SK-N-SH (cell line): ENCODE measurements at regions not wholly inside any gene's neighbourhood (a gene's known extent, or its start where the extent isn't known, plus 50 kb on each side); places are given as distances from the start of the nearest gene placed in this dataset.

Source experiments
- CTCF ChIA-PET: fragments of 300-600, 350-600 bp; formaldehyde crosslinking; extraction: SDS; loops from one replicate; lab custom pipeline; 2021; lab: Yijun Ruan, JAX
- POLR2A ChIA-PET: fragments of 350-600 bp; sonication (Branson Sonifier 250); formaldehyde crosslinking; extraction: SDS; loops from one replicate; lab custom pipeline; 2020; ENCODE audit warnings: antibody characterized with exemption, inconsistent platforms; lab: Yijun Ruan, JAX
- DNase-seq: peaks from one replicate; pipeline ENCODE4 v3.0.0; 2012
- H2AFZ ChIP-seq: fragments of 200-600 bp; sonication (generic); 2 replicates; pipeline ENCODE4 v1.8.1; 2016; ENCODE audit warnings: antibody characterized with exemption, mild to moderate bottlenecking, low read depth
- H3F3A ChIP-seq: fragments of 200-600 bp; sonication (generic); replicated peaks from 2 replicates; pipeline ENCODE3; 2016; ENCODE audit warnings: antibody characterized with exemption, mild to moderate bottlenecking; ENCODE audit not compliant: insufficient read depth
- H3K27ac ChIP-seq, 2 experiments: fragments of 200-500 bp in 1 of 2; fragments of 200-600 bp in 1 of 2; sonication (Bioruptor generic) in 1 of 2; sonication (generic), shearing (Covaris generic) in 1 of 2; 2 replicates each; pipeline versions ENCODE4 v1.5.1 to v1.6.1; 2014 to 2016; ENCODE audit warnings: low read depth in 2 of 2, inconsistent platforms in 1 of 2, low read length in 1 of 2, mild to moderate bottlenecking in 1 of 2, mixed read lengths in 1 of 2
- H3K27me3 ChIP-seq: fragments of 200-600 bp; sonication (generic), shearing (Covaris generic); 2 replicates; pipeline ENCODE4 v1.6.1; 2016; ENCODE audit warnings: mixed run types; ENCODE audit not compliant: insufficient read depth
- H3K36me3 ChIP-seq, 2 experiments: fragments of 200-500 bp in 1 of 2; fragments of 200-600 bp in 1 of 2; sonication (Bioruptor generic) in 1 of 2; sonication (generic) in 1 of 2; replicated peaks in 1 of 2; 2 replicates each; pipeline versions ENCODE3 to v1.5.1; 2014 to 2016; ENCODE audit warnings: low read length in 1 of 2, mild to moderate bottlenecking in 1 of 2; ENCODE audit not compliant: insufficient read depth in 2 of 2, control insufficient read depth in 1 of 2
- H3K4me1 ChIP-seq, 2 experiments: fragments of 200-500 bp in 1 of 2; fragments of 200-600 bp in 1 of 2; sonication (Bioruptor generic) in 1 of 2; sonication (generic), shearing (Covaris generic) in 1 of 2; 2 replicates each; pipeline versions ENCODE4 v1.5.1 to v1.6.1; 2014 to 2016; ENCODE audit warnings: low read depth in 1 of 2, low read length in 1 of 2, mixed run types in 1 of 2; ENCODE audit not compliant: insufficient read depth in 2 of 2, control insufficient read depth in 1 of 2
- H3K4me2 ChIP-seq: fragments of 200-600 bp; sonication (generic), shearing (Covaris generic); 2 replicates; pipeline ENCODE4 v1.6.1; 2017; ENCODE audit warnings: mixed run types
- H3K4me3 ChIP-seq, 2 experiments: fragments of 200-500 bp in 1 of 2; fragments of 200-600 bp in 1 of 2; sonication (Bioruptor generic) in 1 of 2; sonication (generic), shearing (Covaris generic) in 1 of 2; 2 replicates each; pipeline versions ENCODE4 v1.5.1 to v1.8.1; 2014 to 2016; ENCODE audit warnings: low read depth in 2 of 2, inconsistent platforms in 1 of 2, low read length in 1 of 2, mild to moderate bottlenecking in 1 of 2, mixed read lengths in 1 of 2, moderate library complexity in 1 of 2
- H3K79me2 ChIP-seq: fragments of 200-600 bp; sonication (generic); 2 replicates; pipeline ENCODE4 v1.8.1; 2017; ENCODE audit warnings: mild to moderate bottlenecking; ENCODE audit not compliant: insufficient read depth
- H3K9ac ChIP-seq: fragments of 200-600 bp; sonication (generic); 2 replicates; pipeline ENCODE4 v1.6.1; 2017; ENCODE audit warnings: mixed run types
- H3K9me2 ChIP-seq: fragments of 200-600 bp; sonication (generic); 2 replicates; pipeline ENCODE4 v1.6.1; 2017; ENCODE audit warnings: mixed run types
- H3K9me3 ChIP-seq: fragments of 200-600 bp; sonication (generic); 2 replicates; pipeline ENCODE4 v1.6.1; 2017; ENCODE audit warnings: mixed run types, mild to moderate bottlenecking, moderate library complexity
- H4K20me1 ChIP-seq: fragments of 200-600 bp; sonication (generic); 2 replicates; pipeline ENCODE4 v1.6.1; 2017; ENCODE audit warnings: mild to moderate bottlenecking, mixed run types; ENCODE audit not compliant: insufficient read depth
- EP300 ChIP-seq, 2 experiments: IDR thresholded peaks; 2 replicates each; pipeline versions ENCODE4 v1.4.0 to v1.6.1; 2012; ENCODE audit warnings: borderline replicate concordance in 1 of 2, low read depth in 1 of 2, low read length in 1 of 2
- FOSL2 ChIP-seq: IDR thresholded peaks from 2 replicates; pipeline ENCODE4 v1.4.0; 2012; ENCODE audit warnings: low read depth, mild to moderate bottlenecking, moderate library complexity, borderline replicate concordance
- FOXM1 ChIP-seq: IDR thresholded peaks from 2 replicates; pipeline ENCODE4 v1.4.0; 2012; ENCODE audit warnings: low read depth, mild to moderate bottlenecking
- GABPA ChIP-seq: IDR thresholded peaks from 2 replicates; pipeline ENCODE4 v1.4.0; 2012; ENCODE audit warnings: low read depth, mild to moderate bottlenecking
- MXI1 ChIP-seq: IDR thresholded peaks from 2 replicates; pipeline ENCODE4 v1.6.1; 2012; ENCODE audit warnings: mild to moderate bottlenecking, low read depth, low read length, improper control_type of control experiment
- NFIC ChIP-seq: IDR thresholded peaks from 2 replicates; pipeline ENCODE4 v1.4.0; 2012; ENCODE audit warnings: borderline replicate concordance
- RAD21 ChIP-seq: IDR thresholded peaks from 2 replicates; pipeline ENCODE4 v1.6.1; 2012; ENCODE audit warnings: mild to moderate bottlenecking, low read length
- RCOR1 ChIP-seq: fragments of 150-350 bp; IDR thresholded peaks from 2 replicates; pipeline ENCODE4 v1.6.1; 2017; ENCODE audit warnings: antibody characterized with exemption, low read length
- RFX5 ChIP-seq: IDR thresholded peaks from 2 replicates; pipeline ENCODE4 v1.6.1; 2012; ENCODE audit warnings: mild to moderate bottlenecking, improper control_type of control experiment, low read length
- TCF12 ChIP-seq: IDR thresholded peaks from 2 replicates; pipeline ENCODE4 v1.4.0; 2012
- TEAD4 ChIP-seq: IDR thresholded peaks from 2 replicates; pipeline ENCODE4 v1.4.0; 2012; ENCODE audit warnings: mild to moderate bottlenecking, borderline replicate concordance; ENCODE audit not compliant: insufficient read depth
- WGBS: methylation state at CpG from one replicate; pipeline ENCODE4 v1.1.6; 2017; ENCODE audit warnings: low lambda C conversion rate; 5-methylcytosine and 5-hydroxymethylcytosine counted together
- TF ChIP-seq, protein P1 (sequence below): fragments of 150-350 bp; IDR thresholded peaks from 2 replicates; pipeline ENCODE4 v1.6.1; 2017; ENCODE audit warnings: antibody characterized with exemption, low read length, low read depth, borderline replicate concordance
- TF ChIP-seq, protein P2 (sequence below): fragments of 200-600 bp; sonication (generic); IDR thresholded peaks from 2 replicates; pipeline ENCODE4 v1.6.1; 2017; ENCODE audit warnings: antibody characterized with exemption, mild to moderate bottlenecking, moderate library complexity
- TF ChIP-seq, protein P3 (sequence below): IDR thresholded peaks from 2 replicates; pipeline ENCODE4 v1.4.0; 2012; ENCODE audit warnings: low read depth, borderline replicate concordance

DNA sequence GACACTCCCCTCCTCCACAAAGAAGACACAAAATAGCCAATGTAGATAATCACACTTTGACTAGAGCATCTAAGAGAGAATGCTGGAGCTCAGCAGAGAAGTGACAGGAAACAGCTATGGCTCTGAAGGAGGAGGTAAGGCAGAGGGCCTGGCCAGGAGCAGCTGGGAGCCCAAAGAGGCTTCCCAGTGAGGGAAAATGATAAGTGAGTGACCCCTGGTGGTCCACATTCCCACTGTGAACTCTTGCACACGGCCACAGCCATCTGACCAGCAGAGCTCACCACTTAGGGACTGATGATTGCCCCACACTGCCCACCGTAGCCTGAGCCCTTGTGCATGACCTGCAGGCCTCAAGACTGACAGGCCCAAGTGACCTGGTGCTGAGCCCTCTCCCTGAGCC lies 162.7 kb upstream of the GALNTL6 start:
- Histone ChIP-seq H3K4me2 (no peak overlapping the region), H3K79me2 (no peaks in the 10 kb centered on the region), H3K4me3 (no peak overlapping the region), H3K9me2 (no peaks in the 10 kb centered on the region), H3K27me3 (no peaks in the 10 kb centered on the region), H3K9me3 (no peaks in the 10 kb centered on the region), H4K20me1 (no peaks in the 10 kb centered on the region), H3K4me1 (no peaks in the 10 kb centered on the region), H2AFZ (no peak overlapping the region), H3K9ac (no peak overlapping the region), H3K36me3 (no peaks in the 10 kb centered on the region), H3K27ac (no peak overlapping the region), H3F3A (no peaks in the 10 kb centered on the region)
- WGBS = no CpG with 5 or more reads among the region's 2 CpGs
- POLR2A ChIA-PET = no interaction called here
- TF ChIP-seq RCOR1 (no peak), RAD21 (peak; percentile 19; the same call in 1 of the 2 replicates)
- CTCF ChIA-PET = interaction anchor here (0.7 to 0.9 kb wide), 2 partner anchors 660 to 852 kb away, joined by 4 read pairs; no protein-coding TSS in a partner anchor
- DNase-seq = peak; percentile 8

DNA sequence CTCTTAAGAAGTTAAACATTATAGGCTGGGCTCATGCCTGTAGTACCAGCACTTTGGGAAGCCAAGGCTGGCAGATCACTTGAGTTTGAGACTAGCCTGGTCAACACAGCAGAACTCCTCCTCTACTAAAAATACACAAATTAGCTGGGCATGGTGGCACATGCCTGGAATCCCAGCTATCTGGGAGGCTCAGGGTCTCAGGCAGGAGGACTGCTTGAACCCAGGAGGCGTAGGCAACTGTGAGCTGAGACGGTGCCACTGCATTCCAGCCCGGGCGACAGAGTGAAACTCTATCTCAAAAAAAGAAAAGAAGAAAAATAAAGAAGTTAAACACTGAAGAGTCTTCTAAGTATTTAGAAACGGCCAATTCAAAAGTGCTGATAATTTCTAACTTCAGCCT lies 164.3 kb upstream of the GALNTL6 start:
- no peak for TF ChIP-seq TCF12
- TF ChIP-seq GABPA = no peak
- no peak for TF ChIP-seq MXI1
- TF ChIP-seq, protein P1, sequence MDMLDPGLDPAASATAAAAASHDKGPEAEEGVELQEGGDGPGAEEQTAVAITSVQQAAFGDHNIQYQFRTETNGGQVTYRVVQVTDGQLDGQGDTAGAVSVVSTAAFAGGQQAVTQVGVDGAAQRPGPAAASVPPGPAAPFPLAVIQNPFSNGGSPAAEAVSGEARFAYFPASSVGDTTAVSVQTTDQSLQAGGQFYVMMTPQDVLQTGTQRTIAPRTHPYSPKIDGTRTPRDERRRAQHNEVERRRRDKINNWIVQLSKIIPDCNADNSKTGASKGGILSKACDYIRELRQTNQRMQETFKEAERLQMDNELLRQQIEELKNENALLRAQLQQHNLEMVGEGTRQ = no peak
- no peak for TF ChIP-seq NFIC
- no peak for TF ChIP-seq TEAD4
- TF ChIP-seq, protein P2, sequence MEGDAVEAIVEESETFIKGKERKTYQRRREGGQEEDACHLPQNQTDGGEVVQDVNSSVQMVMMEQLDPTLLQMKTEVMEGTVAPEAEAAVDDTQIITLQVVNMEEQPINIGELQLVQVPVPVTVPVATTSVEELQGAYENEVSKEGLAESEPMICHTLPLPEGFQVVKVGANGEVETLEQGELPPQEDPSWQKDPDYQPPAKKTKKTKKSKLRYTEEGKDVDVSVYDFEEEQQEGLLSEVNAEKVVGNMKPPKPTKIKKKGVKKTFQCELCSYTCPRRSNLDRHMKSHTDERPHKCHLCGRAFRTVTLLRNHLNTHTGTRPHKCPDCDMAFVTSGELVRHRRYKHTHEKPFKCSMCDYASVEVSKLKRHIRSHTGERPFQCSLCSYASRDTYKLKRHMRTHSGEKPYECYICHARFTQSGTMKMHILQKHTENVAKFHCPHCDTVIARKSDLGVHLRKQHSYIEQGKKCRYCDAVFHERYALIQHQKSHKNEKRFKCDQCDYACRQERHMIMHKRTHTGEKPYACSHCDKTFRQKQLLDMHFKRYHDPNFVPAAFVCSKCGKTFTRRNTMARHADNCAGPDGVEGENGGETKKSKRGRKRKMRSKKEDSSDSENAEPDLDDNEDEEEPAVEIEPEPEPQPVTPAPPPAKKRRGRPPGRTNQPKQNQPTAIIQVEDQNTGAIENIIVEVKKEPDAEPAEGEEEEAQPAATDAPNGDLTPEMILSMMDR = no peak
- TF ChIP-seq FOSL2 = no peak
- TF ChIP-seq, protein P3, sequence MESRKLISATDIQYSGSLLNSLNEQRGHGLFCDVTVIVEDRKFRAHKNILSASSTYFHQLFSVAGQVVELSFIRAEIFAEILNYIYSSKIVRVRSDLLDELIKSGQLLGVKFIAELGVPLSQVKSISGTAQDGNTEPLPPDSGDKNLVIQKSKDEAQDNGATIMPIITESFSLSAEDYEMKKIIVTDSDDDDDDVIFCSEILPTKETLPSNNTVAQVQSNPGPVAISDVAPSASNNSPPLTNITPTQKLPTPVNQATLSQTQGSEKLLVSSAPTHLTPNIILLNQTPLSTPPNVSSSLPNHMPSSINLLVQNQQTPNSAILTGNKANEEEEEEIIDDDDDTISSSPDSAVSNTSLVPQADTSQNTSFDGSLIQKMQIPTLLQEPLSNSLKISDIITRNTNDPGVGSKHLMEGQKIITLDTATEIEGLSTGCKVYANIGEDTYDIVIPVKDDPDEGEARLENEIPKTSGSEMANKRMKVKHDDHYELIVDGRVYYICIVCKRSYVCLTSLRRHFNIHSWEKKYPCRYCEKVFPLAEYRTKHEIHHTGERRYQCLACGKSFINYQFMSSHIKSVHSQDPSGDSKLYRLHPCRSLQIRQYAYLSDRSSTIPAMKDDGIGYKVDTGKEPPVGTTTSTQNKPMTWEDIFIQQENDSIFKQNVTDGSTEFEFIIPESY = no peak
- no peak for TF ChIP-seq FOXM1
- TF ChIP-seq EP300 (IDR thresholded peaks at IDR 0.05; ENCODE audit: borderline replicate concordance in 1 of 2, low read depth in 1 of 2, low read length in 1 of 2) = no peak
- no peak for TF ChIP-seq RFX5
- Histone ChIP-seq H4K20me1 (no peaks in the 10 kb centered on the region), H3K36me3 (no peaks in the 10 kb centered on the region), H3K27ac (no peak overlapping the region), H3K9me3 (no peaks in the 10 kb centered on the region), H3K4me1 (no peaks in the 10 kb centered on the region), H3K79me2 (no peaks in the 10 kb centered on the region), H3F3A (no peaks in the 10 kb centered on the region), H3K9ac (no peak overlapping the region), H3K4me2 (no peak overlapping the region), H2AFZ (no peak overlapping the region), H3K27me3 (no peaks in the 10 kb centered on the region), H3K9me2 (no peaks in the 10 kb centered on the region), H3K4me3 (no peak overlapping the region)
- 47% methylated on average over 5 of the region's 5 CpGs for WGBS
- ChIA-PET CTCF (interaction anchor here (1.5 kb wide), 1 partner anchor 10 kb away, joined by 3 read pairs; no protein-coding TSS in a partner anchor), POLR2A (no interaction called here)
- DNase-seq = no peak
